AML-193 (cell line): ENCODE measurements at regions not wholly inside any gene's neighbourhood (a gene's known extent, or its start where the extent isn't known, plus 50 kb on each side); places are given as distances from the start of the nearest gene placed in this dataset.
A peak's percentile ranks its signal among the peaks of the same experiment; 100 is the strongest.
"Not testable (repeated sequence)": the region's sequence is repeated elsewhere in the genome, so short reads cannot be mapped to it uniquely, and the experiment has no call there.

ENCODE experiments used
- DNase-seq, 2 experiments: peaks; one replicate each; lab custom pipeline; 2025; lab: John Stamatoyannopoulos, UW

DNA sequence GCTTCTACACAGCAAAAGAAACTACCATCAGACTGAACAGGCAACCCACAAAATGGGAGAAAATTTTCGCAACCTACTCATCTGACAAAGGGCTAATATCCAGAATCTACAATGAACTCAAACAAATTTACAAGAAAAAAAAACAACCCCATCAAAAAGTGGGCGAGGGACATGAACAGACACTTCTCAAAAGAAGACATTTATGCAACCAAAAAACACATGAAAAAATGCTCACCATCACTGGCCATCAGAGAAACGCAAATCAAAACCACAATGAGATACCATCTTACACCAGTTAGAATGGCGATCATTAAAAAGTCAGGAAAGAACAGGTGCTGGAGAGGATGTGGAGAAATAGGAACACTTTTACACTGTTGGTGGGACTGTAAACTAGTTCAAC lies 171.8 kb upstream of the IL12B start:
- not testable (repeated sequence) for DNase-seq

DNA sequence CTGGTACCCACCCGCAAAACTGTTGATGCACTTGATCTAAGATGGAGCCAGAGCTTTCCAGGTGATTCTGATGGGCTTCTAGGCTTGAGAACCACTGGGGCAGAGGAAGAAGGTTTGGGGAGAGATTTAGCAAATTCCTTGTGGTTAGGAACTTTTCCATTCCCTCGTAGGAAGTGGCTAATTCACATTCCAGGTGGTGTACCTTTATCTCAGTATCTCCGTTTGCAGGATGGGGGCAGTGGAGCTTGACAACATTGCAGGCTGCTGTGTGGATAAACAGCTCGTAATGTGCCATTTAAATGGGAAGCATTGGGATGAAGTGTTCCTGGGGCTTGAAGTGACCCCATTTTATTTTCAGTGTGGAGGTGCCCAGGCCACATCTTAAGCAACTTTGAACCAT lies 172.9 kb upstream of the IL12B start:
- DNase-seq = no peak

DNA sequence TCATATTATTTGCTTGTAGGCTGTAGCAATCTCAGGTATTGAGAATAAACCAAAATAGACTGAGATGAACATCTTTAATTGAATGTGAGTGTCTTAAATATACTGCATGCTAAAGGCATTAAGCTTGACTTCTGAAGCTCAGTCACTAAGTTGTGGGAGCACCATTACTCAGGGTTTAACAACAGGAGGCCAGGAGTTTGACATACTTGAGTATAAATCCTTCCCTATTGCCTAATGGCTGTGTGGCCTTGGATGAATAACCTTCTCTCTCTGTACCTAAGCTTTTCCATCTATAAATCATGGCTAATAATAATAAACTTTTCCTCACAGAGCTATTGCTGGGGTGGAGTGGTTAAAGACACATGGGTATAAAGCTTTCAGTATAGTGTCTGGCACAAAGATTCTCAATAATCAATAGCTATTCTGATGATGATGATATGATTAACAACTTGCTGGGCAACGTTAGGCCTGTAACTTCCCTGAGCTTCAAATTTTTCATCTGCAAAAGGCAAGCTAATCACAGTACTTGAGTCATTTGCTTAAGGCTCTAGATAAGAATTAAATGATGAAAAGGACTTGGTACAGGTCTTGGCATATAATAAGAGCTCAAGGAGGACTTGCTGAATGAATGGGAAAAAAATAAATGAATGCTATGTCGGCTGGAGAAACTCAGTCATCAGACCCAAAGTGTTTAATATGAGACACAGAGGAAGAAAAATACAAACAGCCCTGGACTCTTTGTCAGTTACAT lies 174.0 kb upstream of the IL12B start:
- no peak for DNase-seq

DNA sequence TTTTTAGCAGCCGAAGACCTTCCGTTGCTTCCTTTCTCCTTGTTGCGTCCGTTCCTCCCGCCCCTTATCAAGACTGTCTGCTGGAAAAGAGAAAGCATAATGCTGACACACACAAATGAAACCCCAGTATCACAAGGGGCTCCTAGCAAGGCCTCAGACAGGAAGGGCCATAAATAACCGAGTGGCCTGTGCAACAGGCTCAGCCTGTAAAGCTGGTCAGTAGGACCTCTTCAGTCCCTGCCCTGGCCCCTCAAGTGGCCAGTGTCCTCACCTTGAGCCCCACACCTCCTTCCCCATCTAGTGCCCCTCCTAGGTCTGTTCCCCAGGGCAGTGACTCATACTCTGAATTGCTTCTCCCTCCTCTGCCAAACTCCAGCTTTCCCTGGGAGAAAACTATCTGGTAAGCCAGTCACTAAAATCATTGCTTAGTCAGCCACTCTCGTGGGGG lies 174.6 kb upstream of the IL12B start:
- DNase-seq = no peak

DNA sequence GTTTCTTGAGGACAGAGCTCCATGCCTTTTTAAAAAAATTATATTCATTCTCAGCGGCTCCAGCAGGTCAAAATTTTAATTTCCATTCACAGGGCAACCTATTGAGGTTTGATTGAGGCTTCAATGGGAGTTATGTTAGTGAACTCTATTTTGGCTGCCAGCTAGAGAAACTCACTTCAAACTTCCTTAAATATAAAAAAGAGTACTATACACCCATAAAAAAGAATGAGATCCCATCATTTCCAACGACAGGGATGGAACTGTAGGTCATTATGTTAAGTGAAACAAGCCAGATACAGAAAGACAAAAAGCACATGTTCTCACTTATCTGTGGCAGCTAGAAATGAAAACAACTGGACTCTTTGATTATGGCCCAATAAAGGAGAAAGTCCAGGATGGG lies 176.8 kb upstream of the IL12B start:
- no peak for DNase-seq

DNA sequence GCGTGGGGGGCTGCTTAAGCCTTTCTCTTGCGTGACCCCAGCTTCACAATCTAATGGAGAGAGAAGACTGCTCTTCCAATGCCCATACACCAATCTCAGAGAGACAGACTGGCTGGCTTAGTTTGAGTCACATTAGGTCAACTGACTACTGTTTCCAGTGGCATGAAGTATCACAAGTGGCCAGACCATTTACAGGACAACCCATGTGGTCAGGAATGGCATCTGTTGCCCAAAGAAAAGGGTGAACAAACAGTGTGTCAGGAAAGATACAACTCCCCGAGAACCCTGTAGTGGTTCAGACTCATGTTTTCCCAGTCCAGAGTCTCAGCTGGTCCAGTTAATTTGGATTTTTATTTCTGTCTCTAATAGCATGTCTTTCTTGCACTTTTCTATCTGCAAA lies 177.4 kb upstream of the IL12B start:
- no peak for DNase-seq

DNA sequence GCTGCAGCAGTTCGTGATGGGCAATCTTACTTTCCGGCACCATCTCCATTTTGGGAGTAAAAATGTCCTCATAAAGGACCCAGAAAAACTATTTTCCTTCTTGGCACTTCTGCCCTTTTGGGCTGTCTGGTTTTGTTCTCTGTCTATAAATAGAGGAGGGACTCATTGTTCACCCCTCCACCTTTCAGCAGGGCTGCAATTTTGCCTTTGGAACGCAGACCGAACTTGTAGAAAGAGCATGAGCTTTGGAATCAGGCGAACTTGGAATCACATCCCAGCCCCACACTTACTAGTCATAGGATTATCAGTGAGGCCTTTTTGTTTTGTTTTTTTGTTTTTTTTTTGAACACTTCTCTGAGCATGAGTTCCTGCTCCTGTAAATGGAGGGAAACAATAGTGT lies 178.1 kb upstream of the IL12B start:
- DNase-seq = no peak

DNA sequence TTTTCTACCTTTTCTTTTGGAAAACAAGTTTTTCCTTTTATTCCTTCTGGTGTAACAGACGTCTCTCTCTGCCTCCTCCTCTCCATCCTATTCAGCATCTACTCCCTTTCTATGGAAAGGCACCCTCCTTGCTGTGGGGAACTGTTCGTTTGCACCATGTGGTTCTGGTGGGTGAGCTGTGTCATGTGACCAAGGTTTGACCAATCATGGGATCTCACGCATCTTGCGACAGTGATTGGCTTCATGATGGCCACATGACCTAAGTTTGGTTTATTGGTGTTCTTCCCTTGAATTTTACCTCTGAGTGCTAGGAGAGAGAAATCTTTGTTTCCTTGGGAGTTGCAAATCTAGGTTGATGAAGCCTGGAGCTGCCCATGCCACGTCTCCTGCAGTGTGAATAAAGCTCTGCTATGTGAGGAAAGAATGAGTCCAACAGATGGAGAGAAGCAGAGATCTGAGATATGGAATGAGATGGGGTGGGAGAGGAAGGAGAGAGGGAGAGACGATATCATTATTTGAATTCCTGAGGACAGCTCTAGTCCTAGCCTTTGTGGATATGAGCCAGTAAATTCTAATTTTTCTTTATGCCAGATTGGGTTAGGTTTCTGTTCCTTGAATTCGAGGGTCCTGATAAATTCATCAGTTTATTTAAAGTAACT lies 178.8 kb upstream of the IL12B start:
- DNase-seq = no peak

DNA sequence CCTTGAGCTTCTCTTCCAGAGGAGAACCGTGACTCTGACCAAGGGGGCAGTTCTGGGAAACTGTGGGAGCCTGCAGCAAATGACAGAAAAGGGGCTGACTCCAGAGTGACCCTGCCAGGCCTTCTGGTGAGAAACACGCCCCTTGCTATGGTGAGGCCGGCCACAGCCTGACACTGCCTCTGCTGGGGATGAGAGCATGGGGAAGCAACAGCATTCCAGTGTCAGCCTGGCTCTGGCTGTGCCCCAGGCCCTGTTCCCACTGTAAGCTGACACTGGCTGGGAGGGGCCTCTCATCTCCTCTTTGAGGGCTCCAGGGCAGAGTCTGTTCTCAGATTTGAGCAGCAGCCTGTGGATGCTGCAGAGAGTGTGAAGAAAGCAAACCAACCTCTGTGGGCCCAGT lies 180.0 kb upstream of the IL12B start:
- DNase-seq = no peak

DNA sequence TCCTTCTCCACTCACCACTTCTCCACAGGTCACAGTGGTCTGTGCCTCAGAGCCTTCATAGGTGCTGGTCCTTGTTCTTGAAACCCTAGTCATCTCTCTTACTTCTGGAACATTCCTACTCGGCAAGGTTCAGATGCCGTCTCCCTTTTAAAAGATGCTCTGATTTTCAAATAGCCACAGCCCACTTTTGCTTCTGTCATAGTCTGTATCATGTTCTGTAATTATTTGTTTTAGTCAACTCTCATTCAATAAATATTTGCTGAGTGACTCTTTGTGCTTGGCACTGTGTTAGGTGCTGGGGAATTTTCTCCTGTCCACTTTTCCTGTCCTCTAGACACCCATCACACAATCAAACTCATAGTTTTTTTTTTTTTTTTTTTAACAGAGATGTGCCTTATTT lies 181.3 kb upstream of the IL12B start:
- no peak for DNase-seq

DNA sequence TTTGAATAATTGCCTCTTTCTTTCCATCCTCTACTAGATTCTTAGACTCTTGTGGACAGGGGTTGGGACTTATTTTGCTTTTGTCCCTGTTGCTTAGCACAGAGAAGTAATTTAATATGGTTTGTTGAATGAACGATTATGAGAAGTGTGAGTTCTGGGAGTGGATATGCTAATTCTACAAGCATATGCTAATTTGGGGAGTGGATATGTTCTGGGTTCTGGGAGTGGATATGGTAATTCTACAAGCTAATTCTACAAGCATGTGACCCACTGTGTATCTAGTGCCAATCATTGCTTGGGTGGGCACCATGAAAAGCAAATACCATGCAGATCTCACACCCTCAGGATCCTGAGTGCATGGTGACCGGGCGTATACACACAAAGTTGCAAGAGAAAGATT lies 181.8 kb upstream of the IL12B start:
- no peak for DNase-seq

DNA sequence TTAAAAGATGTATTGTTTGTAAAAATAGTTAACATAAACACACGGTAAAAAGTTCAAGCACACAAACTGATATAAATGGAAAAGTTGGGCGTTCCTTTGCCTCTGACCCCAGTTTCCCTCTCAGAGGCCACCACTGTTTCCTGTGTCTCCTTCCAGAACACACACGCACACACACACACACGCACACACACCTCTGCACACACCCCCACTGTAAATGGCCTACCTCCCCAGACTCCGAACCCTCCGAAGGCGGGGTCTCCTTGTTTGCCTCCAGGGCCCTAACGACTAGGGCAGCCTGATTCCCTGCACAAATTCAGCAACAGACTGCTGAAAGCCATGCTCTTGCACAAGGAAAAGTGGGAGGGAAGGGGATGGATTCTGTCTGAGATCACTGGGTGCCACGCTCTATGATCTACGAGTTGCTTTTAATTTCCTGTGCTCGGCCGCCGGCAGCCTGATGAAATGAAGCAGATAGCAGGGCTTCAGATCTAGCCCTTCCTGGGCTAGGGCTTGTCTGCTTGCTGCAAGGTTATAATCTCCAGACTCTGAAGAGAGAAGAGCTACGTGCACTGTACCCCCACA lies 184.0 kb upstream of the IL12B start:
- DNase-seq = no peak

DNA sequence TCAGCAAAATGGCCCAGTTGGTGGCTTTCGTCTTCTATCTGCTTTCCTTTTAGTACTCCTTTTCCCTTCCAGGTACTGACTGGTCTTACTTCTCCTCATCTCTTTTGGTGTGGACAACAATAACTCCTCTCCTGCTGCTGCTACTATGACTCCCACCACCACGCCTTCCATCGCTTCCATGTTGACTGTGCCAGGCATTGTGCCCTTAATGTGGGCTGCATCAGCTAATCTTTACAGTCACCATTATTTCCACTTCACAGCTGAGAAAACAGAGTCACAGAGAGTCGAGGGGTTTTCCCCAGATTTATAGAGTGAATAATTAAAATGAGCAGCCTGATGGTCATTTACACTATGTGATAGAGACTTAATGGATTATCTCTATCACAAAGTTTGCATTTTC lies 184.9 kb upstream of the IL12B start:
- no peak for DNase-seq

DNA sequence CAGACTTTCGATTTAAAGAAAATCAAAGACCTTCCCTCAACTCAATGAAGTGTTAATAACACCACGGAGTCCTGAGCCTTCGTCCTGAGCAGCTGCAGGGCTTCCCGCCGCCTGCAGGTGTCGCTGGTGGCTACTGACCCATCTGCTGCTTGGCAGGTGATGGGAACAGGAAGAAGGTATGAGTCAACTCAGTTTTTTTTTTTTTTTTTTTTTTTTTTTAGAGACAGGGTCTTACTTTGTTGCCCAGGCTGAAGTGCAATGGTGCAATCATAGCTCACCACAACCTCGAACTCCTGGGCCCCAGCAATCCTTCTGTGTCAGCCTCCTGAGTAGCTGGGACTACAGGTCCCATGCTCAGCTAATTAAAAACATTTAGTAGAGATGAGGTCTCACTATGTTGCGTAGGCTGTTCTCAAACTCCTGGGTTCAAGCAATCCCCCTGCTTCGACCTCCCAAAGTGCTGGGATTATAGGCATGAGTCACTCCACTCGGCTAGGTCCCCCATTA lies 185.7 kb upstream of the IL12B start:
- peak; percentile 10 to 48 for DNase-seq

DNA sequence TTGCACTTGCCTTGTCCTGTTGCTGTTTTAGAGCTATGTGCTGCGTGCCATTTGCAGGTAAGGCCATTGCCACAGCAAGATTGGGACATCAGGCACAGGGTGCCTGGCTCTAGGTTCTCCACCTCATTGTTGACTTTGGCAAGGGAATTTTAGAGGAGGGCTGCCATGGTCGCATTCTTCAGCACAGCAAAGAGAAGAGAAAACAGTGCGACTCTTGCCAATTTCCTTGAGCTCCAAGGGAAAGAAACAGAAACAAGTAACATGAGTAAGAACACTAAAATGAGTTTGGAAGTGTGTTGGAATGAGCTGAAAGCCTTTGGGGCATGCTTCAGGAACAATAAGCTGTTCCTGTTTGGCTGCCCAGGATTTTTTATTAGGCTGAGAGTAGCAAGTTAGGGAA lies 188.1 kb upstream of the IL12B start:
- DNase-seq = no peak

DNA sequence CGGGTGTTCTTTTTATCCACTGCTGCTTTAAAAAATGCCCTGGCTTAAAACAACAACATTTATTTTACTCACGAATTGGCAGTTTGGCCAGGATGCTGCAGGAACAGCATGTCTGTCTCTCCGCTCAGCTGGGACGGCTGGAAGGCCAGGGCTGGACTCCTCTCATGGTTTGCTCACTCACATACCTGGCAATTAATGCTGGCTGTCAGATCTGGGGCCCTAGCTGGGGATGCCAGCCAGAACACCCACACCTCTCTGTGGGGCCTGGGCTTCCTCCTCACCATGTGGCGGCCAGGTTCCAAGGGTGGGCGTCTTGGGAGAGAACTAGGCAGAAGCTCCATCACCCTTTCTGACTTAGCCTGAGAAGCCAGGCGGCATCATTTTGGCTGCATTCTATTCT lies 189.1 kb upstream of the IL12B start:
- DNase-seq = no peak

DNA sequence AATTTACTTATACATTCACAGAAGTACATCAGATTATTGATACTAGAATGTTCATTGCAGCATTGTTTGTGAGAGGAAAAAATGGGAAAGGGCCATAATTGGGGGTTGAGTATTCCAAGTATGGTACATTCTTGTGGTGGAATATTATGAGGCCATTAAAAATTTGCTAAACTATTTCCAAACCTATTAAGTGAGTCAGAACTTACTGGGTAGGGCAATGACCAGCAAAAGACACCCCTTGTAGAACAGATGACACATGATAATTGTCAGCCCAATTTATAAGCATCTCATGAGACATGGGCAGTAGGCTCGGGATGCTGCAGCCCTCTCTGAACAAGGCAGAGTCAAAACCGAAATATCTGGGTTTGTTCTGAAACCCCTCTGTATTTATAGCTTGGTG lies 192.6 kb upstream of the IL12B start:
- no peak for DNase-seq

DNA sequence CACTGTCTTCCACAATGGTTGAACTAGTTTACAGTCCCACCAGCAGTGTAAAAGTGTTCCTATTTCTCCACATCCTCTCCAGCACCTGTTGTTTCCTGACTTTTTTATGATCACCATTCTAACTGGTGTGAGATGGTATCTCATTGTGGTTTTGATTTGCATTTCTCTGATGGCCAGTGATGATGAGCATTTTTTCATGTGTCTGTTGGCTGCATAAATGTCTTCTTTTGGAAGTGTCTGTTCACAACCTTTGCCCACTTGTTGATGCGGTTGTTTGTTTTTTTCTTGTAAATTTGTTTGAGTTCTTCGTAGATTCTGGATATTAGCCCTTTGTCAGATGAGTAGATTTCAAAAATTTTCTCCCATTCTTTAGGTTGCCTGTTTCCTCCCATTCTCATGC lies 194.0 kb upstream of the IL12B start:
- DNase-seq = not testable (repeated sequence)

DNA sequence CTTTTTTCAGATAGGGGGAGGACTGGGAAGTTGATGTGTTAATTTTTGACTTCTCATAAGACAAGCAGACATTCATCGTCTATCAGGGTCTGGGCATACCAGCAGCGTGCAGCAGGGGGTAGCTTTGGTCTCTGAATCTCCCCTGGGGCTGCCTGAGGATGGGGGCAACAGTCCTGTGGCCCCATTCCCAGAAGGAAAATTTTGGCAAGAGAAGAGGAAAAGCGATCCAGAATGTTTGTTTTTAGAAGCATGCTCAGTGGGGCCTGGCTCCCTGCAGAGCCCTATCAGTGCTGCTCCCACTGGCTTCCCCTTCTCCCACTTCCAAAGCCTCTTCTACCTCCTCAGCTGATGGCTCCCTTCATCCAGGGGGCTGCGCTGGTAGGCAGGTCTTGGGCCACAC lies 194.8 kb upstream of the IL12B start:
- no peak for DNase-seq

DNA sequence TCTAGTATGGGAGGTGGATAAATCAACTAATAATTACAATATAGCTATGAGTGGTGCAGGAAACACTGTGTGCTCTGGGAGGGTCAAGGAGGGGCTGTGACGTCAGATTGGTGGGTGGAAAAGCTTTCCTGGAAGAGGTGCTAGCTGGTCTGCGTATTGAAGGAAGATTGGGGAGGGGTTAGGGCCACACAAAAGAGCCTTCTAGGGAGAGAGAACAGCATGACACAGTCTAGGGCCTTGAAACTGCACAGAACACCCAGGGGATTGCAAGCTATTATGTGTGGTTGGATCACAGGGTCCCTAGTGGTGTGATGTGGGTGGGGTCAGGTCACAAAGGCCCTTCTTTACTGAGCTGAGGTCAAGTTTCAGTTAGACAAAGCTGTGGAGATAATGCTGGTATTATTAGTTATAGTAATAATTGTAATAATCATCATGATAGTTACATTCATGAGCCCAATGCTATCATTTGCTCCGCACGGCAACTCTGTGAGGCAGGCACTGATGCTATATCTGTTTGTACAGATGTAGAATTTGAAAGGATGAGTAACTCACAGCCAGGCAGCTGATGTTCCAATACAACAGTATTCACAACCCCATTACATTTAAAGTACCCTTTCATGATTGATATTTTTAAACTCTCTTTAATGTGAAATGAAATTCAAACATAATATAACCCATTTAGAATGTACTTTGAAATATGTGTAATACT lies 197.4 kb upstream of the IL12B start:
- no peak for DNase-seq

DNA sequence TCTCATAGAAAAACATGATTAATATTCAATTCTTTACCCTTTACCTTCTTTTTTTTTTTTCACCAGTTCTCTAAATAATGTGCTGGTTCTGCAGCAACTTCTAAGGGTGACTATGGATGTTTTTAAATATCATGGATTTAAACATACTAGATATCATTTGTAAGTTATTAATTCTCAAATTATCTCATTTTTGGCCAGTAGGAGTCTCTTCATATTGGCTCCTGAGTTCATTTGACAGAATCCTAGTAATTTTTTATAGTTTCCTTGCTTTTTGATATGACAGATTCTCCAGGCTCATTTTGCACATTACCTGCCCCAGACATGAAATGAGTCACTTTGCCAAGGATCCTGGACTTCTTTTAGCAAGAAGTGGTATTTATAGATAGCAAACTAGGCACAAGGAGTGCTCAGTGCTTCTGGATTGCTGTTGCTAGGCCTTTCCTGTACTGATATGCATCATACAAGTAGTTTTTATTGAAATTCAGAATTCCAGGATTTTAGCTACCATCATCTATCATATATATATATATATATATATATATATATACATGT lies 201.3 kb upstream of the IL12B start:
- DNase-seq = no peak

DNA sequence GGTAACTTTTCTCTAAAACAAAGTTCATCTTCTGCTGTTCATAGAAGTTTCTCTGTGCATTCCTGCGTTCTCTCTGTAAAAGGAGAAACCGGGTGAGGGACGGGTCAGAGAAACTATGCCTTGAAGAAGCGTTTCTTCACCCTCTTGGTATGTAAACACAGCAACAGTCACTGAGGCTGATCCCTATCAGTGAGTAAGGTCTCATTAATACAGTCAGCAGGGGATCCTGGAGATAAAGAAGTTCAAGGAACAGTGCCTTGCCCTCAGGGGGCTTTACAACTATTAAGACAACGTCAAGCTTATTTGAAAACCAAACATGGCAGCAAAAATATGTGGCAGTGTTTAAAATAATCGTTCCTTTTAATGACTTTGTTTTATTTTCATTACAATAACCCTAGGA lies 202.9 kb upstream of the IL12B start:
- DNase-seq = no peak
